GM11168 (cell line): ENCODE measurements at regions not wholly inside any gene's neighbourhood (a gene's known extent, or its start where the extent isn't known, plus 50 kb on each side); places are given as distances from the start of the nearest gene placed in this dataset.

Experiments
- in situ Hi-C: fragments of 300-500 bp; cut with MboI; formaldehyde crosslinking; loops from one replicate; pipeline ENCODE4 v1.12.0; 2022; ENCODE audit warnings: low sequenced_read_pairs; ENCODE audit not compliant: unreplicated experiment

DNA sequence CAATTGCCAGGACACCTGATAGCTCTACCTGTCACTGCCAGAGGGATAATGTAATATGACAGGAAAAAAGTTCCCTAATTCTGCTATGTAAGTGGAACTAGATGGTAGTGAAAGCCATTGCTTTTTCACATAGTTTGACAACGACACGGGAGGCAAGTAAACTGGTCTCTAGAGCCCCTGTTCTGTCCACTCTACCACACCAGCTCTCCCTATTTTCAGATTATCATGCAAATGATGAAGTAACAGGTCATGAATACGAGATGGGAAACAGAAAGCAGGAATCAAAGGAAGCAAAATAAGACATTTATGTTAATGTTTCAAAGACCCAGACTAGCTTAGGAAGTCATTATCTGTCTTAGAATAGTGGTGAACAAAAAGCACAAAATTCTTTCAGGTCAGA lies 56.2 kb downstream of the TAF11L14 start:
- in situ Hi-C loops = loop anchor here (25.0 kb wide), 1 partner anchor 478 kb away; the partner anchor contains the start of gene BASP1

DNA sequence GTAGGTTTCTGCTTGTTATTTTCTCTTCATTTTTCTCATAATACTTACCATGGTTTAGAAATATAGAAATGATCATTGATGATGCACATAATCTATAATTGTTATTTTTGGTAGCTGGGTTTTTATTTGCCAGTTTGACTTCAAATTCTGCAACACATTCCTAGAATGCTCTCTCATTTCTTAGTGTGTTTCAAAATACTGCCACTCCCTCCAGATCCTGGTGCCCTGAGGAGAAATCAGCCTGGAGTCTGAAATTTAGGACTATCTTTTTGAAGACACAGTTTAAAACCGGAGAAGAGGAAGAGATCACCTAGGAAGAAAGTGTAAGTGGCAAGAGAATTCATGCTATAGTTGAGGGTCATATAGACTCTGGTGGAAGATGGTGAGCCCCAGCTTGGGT lies 57.5 kb downstream of the TAF11L14 start:
- in situ Hi-C loops = loop anchor here (25.0 kb wide), 1 partner anchor 479 kb away; the partner anchor contains the start of gene BASP1

DNA sequence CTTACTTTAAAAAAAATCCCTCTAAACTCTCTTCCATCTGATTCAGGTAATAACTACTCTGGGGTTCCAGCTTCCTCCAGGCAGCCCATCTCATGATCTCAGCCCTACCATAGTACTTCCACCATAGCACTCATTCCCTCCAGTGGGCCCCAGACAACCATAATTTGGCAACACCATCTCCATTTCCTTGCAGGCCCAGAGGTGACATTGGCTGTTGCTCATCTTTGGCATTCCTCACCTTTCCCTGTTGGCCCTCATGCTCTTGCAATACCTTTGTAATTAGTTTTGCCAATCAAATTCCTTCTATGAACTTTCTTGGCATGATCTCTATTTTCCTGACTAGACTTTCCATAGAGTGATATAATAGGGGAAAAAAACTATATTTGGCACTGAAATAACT lies 60.1 kb downstream of the TAF11L14 start:
- in situ Hi-C loops = loop anchor here (25.0 kb wide), 1 partner anchor 482 kb away; the partner anchor contains the start of gene BASP1

DNA sequence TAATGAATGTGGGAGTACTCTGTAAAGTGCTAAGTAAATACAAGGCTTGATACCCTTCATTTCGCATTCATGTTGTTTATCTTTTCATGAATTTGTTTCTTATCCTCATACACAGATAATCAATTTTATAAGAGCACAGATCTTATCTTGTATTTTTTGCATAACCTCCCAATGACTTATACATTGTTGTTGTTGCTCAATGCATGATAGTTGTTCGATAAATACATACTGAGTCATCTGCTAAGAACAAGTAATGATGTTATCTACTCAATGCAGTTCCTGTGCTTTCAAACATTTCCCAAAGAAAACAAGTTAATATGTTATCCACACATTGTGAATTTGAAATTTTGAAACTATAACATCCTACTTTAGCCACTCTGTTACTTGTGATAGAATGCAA lies 60.7 kb downstream of the TAF11L14 start:
- in situ Hi-C loops = loop anchor here (25.0 kb wide), 1 partner anchor 483 kb away; the partner anchor contains the start of gene BASP1

DNA sequence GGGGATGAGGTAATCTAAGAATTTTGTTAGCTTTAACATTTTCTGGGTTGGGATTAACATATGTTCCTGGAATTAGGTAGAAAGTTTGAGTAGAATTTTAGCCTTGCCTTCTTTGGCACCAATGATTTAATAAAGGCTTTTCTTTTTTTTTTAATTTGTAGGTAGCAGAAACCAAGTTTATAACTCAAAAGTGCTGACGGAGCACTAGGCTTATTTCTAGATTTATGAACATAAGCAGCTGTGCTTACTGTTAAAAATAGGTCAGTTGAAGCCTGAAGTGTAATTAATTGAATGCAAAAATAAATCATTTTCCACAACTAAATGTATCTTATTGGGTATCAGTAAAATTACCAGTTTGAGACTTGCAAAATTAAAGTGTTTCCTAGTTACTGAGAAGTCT lies 62.4 kb downstream of the TAF11L14 start:
- in situ Hi-C loops = loop anchor here (25.0 kb wide), 1 partner anchor 484 kb away; the partner anchor contains the start of gene BASP1

DNA sequence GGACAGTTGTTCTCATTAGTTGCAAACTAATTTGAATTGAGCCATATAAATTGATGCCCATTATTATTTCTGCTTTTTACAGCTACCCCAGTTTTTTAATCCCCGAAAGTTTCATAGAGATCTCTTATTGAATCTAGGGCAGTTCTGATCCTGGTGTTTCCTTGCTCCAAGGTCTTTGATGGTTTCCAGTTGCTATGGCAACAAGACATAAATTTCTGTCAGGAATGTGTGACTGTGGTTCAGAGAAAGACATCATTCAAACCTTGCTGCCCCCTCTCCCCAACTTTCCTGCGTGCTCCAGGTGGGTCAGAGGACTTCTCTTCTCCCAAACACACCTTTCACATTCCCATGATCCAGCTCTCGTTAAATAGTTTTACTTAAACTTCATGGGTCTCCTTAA lies 63.4 kb downstream of the TAF11L14 start:
- in situ Hi-C loops = loop anchor here (25.0 kb wide), 1 partner anchor 485 kb away; the partner anchor contains the start of gene BASP1

DNA sequence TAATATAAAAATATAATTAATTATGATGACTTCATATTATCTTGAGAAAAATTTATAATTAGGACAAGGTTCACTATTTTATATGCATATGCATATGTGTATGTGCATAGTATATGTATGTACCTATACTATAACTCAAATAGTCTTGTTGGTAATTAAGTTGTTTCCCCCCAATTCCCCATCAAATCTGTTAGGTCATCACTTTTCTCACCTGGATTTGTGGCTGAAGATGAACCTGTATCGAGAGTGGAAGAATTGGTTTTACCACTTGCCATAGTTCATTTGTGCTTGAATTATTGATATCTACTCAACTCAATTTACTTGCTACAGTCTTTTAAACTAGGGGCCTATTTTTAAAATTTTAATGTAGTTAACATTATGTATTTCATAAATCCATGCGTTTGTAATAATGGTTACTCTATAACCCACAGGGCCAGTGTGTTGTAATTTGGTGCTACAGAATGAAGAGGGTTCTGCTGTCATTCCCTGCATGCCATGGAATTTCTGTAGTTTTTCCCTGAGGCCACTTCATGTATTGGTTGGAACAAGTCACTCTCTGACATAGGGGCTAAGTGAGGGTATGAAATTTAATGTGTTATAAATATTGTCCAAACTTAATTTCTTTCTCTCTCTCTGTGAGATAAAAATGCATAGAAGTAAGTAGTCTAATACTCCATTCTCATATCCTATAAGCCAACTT lies 74.9 kb downstream of the TAF11L14 start:
- in situ Hi-C loops = no loop called here

DNA sequence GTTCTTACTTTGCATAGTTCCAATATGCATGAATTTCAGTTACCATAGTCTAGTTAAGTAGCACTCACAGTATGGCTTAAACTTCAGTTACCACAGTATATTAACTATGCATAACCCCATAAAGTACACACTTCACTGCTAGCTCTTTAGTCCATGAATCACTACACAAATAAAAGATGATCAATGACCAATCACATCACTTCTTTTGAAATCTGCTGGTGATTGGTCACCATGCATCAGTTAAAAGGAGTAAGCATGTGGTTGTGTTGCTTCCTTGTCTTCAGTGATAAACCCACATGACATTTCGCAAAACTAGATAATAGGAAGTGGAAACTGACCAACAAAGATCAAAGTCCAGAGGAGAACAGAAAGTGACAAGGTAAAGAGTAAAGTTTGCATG lies 79.0 kb downstream of the TAF11L14 start:
- in situ Hi-C loops = no loop called here

DNA sequence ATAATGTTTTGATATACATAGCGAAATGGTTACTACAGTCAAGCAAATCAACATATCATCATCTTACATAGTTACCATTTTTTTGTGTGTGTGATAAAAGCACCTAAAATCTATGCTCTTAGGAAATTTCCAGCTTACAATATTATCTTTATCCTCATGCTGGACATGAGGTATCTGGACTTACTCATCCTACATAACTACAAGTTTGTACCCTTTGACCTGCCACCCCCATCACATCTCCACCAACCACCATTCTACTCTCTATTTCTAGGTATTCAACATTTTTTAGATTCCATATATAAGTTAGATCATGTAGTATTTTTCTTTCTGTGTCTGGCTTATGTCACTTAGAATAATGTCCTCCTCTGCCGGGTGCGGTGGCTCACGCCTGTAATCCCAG lies 79.9 kb downstream of the TAF11L14 start:
- in situ Hi-C loops = no loop called here

DNA sequence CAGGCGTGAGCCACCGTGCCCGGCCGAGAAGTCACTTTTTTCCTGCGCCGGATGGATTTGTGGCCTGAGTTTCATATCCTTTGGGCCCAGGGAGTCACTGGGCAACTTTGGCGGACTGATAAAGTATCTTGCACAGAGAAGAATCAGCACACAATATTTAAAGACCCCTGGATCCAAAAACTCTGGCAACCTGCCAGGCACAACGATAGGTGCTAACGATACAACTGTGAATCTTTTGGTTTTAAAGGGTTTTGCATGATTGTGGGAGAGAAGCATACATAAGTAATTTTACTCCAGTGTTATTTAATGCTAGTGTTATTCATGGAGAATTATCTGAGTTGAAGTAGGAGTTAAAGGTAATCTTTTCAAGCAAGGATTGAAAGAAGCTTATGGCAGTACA lies 85.3 kb downstream of the TAF11L14 start:
- in situ Hi-C loops = no loop called here

DNA sequence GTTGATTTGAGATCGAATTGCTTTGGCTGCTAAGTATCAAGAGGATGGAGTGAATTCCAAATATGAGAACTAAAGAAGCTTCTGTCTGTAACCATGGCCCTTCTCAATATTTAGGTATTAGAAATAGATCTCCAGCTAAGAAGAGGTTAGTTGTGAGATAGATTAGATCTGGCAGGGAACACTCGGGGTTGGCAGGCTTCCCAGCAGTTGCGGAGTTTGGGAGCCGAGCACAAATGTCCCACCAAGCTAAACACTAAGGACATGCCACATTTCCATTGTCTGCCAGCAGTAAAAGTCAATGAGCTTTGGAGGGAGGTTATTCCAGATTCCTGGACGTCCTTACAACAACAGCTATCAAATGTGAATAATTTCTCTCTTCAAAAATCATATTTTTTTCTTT lies 85.8 kb downstream of the TAF11L14 start:
- in situ Hi-C loops = no loop called here

DNA sequence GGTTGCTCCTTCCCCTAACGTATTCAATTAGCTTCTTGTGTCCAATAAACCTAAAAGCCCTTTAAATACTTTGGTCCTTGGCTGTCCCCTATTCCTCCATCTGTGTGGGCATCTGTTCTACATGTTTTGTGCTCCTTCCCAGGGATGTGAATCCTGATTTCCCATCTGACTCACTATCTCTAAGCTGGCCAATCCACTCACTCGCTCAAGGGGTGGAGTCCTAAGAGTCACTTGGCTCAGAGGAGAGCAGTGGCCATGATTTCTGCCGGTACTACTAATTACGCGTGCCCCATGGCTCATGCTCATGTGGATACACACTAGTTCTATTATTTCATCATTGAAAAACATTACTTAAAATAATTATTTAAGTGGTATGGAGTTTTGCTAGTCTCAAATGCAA lies 89.6 kb downstream of the TAF11L14 start:
- in situ Hi-C loops = no loop called here

DNA sequence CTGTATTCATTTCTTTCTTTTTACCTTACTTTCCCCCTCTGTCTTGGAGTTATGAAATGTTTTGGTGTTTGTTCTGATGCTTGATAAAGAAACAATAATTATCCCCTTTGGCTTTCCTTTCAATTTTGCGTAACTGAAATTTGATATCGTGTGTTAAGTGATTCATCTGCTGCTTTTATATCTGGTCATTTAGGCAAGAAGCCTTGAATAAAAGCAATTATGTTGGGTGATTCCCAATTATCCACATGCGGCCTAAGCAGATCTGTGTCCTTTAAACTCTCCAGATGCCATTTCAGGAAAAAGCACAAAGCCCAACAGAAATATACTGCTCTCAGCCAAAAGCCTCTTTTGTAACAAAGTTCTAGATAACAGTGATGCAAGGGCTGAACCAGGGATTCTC lies 92.8 kb downstream of the TAF11L14 start:
- in situ Hi-C loops = no loop called here

DNA sequence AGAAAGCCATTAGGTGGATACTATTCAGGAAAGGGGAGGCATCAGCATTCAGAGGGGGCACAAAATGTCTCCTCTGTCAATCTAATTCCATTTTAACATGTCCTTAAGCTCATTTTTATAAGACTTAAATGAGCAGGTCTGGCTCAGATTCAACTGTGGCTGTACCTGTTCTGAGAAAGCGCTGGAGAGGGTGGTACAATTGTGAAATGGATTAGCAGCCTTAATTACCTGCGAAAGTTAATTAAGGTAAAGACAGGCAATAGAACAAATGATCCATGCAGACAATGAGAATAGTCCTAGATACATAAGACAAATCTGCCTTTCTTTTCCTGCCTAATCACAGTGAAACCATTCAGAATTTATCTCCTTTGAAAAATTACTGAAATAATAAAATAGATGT lies 96.2 kb downstream of the TAF11L14 start:
- in situ Hi-C loops = no loop called here

DNA sequence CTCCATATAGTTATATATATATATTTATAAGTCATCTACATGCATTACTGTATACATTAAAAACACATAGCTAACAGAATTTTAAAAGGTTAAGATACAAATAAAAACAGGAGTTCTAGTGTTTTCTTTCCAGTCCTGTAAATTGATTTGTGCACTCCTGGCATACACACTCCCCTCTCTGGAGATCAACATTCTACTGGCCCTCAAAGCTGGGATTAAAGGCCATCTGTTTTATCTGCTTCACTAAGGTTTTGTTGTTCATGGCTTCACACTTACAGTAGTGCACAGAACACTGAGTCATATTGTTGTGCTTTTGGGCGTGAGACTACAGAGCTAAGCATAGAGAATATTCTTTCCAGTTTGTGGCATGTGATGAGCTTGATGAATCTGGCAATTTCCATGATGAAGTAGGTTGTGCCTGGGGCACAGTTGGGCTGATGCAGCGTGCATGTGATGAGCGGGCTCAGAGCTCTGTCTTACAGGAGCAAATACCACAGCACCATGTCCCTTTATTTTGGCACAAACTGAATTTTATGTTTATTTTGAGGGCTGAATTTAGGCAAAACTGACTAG lies 98.2 kb downstream of the TAF11L14 start:
- in situ Hi-C loops = no loop called here

DNA sequence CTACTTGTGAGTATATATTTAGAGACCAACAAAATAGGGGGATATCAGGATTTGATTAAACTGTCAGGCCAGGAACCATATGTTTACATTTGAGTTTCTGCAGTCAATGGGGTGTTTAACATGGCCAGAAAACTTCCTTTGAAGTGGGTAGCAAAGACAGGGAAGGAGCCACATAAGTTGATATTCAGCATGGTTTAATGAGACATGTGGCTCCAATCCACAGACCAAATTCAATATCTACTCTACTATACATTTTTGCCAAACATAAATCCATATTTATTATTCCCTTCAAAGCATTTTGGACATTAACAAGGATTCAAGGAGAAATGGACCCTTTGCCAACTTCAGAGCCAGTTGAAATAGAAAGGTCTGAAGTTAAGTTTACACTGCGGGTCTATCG lies 99.8 kb downstream of the TAF11L14 start:
- in situ Hi-C loops = no loop called here

DNA sequence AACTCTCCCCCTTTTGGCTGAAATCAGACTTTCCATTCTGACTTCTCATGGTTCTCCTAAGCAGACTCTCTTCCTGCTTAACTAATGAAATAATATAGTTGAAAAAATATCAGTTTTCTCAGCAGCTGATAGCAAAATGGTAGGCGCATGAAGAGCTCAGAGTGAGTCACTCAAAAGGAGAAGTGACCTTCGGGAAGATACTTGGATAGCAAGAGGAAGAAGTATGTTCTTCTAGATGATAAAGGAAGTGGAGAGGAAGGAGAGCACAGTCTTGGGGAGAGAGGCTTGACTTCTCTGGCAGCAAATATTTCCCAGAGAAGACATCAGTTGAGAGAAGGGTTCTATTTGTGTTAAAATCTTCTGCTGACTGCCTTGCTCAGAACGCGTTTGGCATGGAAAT lies 101.5 kb downstream of the TAF11L14 start:
- in situ Hi-C loops = no loop called here

DNA sequence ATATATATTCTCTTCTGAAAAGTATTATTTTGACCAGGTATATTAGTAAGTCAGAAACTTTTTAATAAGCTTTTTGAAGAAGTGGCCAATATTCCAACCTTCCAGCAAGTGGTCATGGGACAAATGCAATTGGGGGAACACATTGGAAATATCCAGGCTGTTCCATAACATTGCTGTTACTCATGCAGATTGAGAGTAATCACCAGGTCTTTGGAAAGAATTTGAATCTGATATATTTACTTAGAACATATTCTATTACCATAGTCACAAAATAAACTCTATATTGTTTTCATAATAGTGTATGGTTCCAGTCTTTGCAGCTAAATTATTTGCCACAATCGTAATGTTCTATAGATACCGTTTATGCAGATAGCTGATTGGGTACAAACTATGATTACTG lies 102.8 kb downstream of the TAF11L14 start:
- in situ Hi-C loops = no loop called here

DNA sequence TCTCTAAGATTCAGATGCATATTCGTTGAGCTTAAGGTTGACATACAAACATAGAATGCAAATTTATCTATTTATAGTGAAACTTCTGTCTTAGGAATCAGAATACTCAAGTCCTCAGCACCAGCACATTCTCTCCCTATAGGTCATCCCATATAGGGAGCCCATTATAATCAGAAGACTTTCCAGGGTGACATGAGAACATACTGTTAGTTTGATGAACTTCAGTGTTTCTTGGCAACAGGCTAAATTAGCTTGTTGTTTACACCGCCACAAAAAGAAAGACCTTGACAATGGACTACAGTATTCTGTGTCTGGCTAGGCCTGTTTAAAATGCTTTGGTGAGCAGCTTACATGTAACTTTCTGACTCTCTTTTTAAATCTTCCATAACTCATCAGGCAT lies 104.2 kb downstream of the TAF11L14 start:
- in situ Hi-C loops = no loop called here

DNA sequence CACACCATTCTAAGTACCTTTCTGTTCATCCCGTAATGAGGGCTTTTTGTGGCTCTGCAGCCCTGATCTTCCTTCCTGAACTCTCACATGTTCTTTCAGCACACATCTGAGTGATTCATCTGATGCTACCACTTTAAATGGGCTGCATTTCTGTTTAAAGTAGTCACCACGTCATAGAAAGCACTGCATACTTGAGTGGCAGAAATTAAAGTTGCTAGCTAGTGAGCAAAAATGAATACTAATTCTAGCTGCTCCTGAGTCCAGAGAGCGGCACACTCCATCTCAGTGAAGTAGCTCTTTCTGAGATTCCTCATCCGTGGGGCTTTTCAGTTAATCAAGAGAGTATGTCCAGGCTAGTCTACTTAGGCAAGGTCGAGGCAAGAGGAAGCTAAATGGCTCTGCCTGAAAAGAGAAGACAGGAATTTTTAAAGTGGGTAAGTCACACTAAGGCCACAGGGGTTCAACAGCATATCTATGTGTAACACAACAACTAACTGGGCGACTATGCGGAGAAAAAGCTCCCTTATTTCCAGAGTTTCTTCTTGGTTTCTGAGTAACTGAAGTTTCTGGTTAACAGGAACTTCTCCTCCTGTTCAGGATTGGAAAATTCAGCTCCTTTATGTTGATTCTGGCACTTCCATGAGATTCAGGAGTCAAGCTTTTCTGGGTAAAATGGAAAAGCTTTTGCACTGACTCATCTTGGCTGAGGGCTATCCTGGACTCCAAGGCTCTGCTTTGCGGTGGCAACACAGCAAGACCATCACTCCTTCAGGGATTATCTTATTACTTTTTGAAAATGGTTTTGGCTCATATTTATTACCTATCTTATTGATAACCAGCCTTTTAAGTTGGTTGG lies 109.5 kb downstream of the TAF11L14 start:
- in situ Hi-C loops = no loop called here

DNA sequence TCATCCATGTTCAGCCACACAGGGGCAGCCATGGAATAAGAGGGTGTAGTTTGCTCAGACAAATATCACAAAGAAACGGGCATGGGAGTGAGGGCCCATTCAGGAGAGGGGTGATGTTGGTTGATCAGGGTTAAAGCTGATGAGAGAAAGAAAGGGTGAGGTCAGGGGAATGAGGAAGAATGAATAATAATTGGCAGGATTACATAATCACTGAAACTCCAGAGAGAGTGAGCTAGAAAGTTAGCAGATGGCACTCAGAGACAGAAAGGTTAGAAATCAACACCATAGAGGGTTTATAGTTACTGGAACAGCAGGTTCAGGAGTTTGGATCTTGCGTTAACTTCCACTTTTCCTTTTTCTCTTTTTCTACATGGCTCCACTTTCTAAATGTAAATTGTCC lies 113.9 kb downstream of the TAF11L14 start:
- in situ Hi-C loops = no loop called here
